C4-2B (cell line): ENCODE measurements at regions not wholly inside any gene's neighbourhood (a gene's known extent, or its start where the extent isn't known, plus 50 kb on each side); places are given as distances from the start of the nearest gene placed in this dataset.

Experiments used
- H3K27ac ChIP-seq: fragments of 450-650 bp; 2 replicates; pipeline ENCODE4 v1.5.1; 2017
- CTCF ChIP-seq: fragments of 450-650 bp; conservative IDR thresholded peaks from 2 replicates; pipeline ENCODE4 v1.5.1; 2017; ENCODE audit warnings: mild to moderate bottlenecking
- ZFX ChIP-seq: fragments of 450-650 bp; IDR thresholded peaks from 2 replicates; pipeline ENCODE4 v1.6.1; 2017

- TF ChIP-seq CTCF (no peak), ZFX (no peak)
- H3K27ac ChIP-seq: no peak overlapping the region
Observed at GRCh38 chr11:45021692-45022141, 71.0 kb upstream of the TP53I11 start.

- no peak overlapping the region for H3K27ac ChIP-seq
- TF ChIP-seq ZFX (no peak), CTCF (no peak)
Observed at GRCh38 chr11:45022294-45023064, 71.8 kb upstream of the TP53I11 start.

GRCh38 chr11:45023065-45023365 is 72.3 kb upstream of the TP53I11 start:
- TF ChIP-seq CTCF (no peak), ZFX (no peak)
- no peak overlapping the region for H3K27ac ChIP-seq

- H3K27ac ChIP-seq: no peak overlapping the region
- TF ChIP-seq CTCF: no peak
- TF ChIP-seq ZFX: no peak
Observed at GRCh38 chr11:45024316-45024715, 73.6 kb upstream of the TP53I11 start.

GRCh38 chr11:45024846-45025588 is 74.3 kb upstream of the TP53I11 start:
- no peak overlapping the region for H3K27ac ChIP-seq
- TF ChIP-seq CTCF: no peak
- TF ChIP-seq ZFX: no peak

- H3K27ac ChIP-seq: no peak overlapping the region
- TF ChIP-seq ZFX (no peak), CTCF (no peak)
Observed at GRCh38 chr11:45025716-45026492, 75.2 kb upstream of the TP53I11 start.

GRCh38 chr11:45026835-45027234 is 76.2 kb upstream of the TP53I11 start:
- H3K27ac ChIP-seq: no peak overlapping the region
- TF ChIP-seq CTCF (no peak), ZFX (no peak)
